ENCODE measurements at regions not wholly inside any gene's neighbourhood (a gene's known extent, or its start where the extent isn't known, plus 50 kb on each side); places are given as distances from the start of the nearest gene placed in this dataset.

DNA sequence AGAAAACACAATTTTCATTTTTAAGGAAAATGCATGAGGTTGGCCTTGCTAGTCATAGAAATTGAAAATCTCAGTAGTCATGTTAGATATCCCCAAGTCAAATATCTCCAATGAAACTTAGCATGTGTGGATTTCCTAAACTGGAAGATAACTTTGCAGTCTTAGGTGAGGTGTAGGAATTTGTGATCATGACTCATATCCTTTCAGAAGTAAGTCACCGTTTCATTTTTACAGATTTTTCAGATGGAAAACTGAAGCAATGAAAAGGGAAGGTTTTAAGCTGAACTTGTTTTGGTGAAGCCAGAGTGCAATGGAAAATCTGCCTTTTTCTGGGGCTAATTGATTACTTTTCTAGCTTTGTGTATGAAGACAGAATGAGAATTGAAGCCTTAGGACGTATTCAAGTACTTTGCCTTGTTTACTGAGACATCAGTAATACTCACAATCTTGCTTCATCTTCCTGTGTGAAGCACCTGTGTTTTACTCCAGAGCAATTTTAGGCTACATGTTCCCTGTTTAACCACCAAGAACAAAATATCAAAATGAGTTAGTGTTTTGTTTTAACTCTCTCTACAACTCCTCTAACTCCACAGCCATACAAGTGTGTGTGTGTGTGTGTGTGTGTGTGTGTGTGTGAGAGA is 1662.8 kb upstream of the ADGRL3 start:
- no peaks in the 10 kb centered on the region for H3K36me3 ChIP-seq (ENCODE audit: control insufficient read depth in 2 of 2, extremely low read depth in 1 of 2, insufficient read depth in 2 of 2, low read length in 2 of 2)
- FAIRE-seq (no peak), DNase-seq (ENCODE audit: low read depth, low spot score) (no peak)
- dilution Hi-C loops (cut with MboI; ENCODE audit: extremely low pct_ligation_motif_present, low sequenced_read_pairs) (no loop called here), intact Hi-C loops (cut with micrococcal nuclease) (no loop called here)
- H2AFZ ChIP-seq (ENCODE audit: low read depth, low read length) = no peak overlapping the region
- no peaks in the 10 kb centered on the region for H3K9me1 ChIP-seq (replicated peaks; ENCODE audit: control insufficient read depth, extremely low read depth, insufficient read depth, low read length)
- no peak overlapping the region for H3K9ac ChIP-seq (replicated peaks; ENCODE audit: extremely low read depth, insufficient read depth, low read length)
- H3K4me3 ChIP-seq (replicated peaks in 1 of 3; ENCODE audit: insufficient read depth in 1 of 3, low read depth in 1 of 3, low read length in 3 of 3) = no peak overlapping the region
- no peak overlapping the region for H3K4me2 ChIP-seq (ENCODE audit: insufficient read depth, low read length)
- no peaks in the 10 kb centered on the region for H3K27me3 ChIP-seq (ENCODE audit: control insufficient read depth in 2 of 2, insufficient read depth in 2 of 2, low read length in 2 of 2)
- no peak overlapping the region for H3K27ac ChIP-seq (ENCODE audit: insufficient read depth, low read depth, low read length)
- no TSS peak for BruUV-seq (replicated peaks)
- no peaks in the 10 kb centered on the region for H3K9me3 ChIP-seq (replicated peaks; ENCODE audit: control insufficient read depth, insufficient read depth, low read length)
- ChIA-PET POLR2A (no interaction called here), CTCF (no interaction called here)
- H4K20me1 ChIP-seq (replicated peaks; ENCODE audit: control insufficient read depth, extremely low read depth, insufficient read depth, low read length) = no peaks in the 10 kb centered on the region
- no peak for TF ChIP-seq POLR2A (IDR thresholded peaks at IDR 0.05; ENCODE audit: low read depth, low read length)
- TF ChIP-seq, protein P1, sequence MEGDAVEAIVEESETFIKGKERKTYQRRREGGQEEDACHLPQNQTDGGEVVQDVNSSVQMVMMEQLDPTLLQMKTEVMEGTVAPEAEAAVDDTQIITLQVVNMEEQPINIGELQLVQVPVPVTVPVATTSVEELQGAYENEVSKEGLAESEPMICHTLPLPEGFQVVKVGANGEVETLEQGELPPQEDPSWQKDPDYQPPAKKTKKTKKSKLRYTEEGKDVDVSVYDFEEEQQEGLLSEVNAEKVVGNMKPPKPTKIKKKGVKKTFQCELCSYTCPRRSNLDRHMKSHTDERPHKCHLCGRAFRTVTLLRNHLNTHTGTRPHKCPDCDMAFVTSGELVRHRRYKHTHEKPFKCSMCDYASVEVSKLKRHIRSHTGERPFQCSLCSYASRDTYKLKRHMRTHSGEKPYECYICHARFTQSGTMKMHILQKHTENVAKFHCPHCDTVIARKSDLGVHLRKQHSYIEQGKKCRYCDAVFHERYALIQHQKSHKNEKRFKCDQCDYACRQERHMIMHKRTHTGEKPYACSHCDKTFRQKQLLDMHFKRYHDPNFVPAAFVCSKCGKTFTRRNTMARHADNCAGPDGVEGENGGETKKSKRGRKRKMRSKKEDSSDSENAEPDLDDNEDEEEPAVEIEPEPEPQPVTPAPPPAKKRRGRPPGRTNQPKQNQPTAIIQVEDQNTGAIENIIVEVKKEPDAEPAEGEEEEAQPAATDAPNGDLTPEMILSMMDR (IDR thresholded peaks at IDR 0.05; ENCODE audit: extremely low read depth in 1 of 2, insufficient read depth in 1 of 2, low read depth in 1 of 2, low read length in 2 of 2) = no peak
- no peak for TF ChIP-seq EZH2 (IDR thresholded peaks at IDR 0.05; ENCODE audit: borderline replicate concordance, low read depth, low read length, severe bottlenecking)
- no peaks in the 10 kb centered on the region for H3K79me2 ChIP-seq (ENCODE audit: control insufficient read depth, insufficient read depth, low read length)
- no peaks in the 10 kb centered on the region for H3K4me1 ChIP-seq (ENCODE audit: control insufficient read depth, extremely low read depth, insufficient read depth, low read length)

DNA sequence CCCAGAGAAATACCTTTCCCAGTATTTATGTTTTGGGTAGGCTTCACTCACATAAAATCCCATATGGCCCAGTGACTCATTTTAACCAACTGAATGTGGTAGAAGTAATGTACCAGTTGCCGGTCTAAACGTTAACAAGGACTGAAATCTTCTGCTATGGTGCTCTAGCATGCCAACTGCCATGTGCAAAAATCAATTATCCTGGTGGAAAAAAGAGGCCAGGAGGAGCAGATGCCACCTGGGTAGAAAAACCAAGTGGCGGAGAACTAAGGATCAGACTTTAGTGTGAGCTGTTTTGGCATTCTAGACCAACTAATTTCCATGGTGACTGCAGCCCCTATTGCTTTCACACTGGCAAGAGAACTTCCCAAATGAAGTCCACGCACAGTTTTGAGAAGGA is 1660.7 kb upstream of the ADGRL3 start:
- ChIA-PET POLR2A (no interaction called here), CTCF (no interaction called here)
- DNase-seq (ENCODE audit: low read depth, low spot score) = no peak
- intact Hi-C loops (cut with micrococcal nuclease) (no loop called here), dilution Hi-C loops (cut with MboI; ENCODE audit: extremely low pct_ligation_motif_present, low sequenced_read_pairs) (no loop called here)
- Histone ChIP-seq H3K4me3 (replicated peaks in 1 of 3; ENCODE audit: insufficient read depth in 1 of 3, low read depth in 1 of 3, low read length in 3 of 3) (no peak overlapping the region), H3K36me3 (ENCODE audit: control insufficient read depth in 2 of 2, extremely low read depth in 1 of 2, insufficient read depth in 2 of 2, low read length in 2 of 2) (no peaks in the 10 kb centered on the region), H3K9me1 (replicated peaks; ENCODE audit: control insufficient read depth, extremely low read depth, insufficient read depth, low read length) (no peaks in the 10 kb centered on the region), H3K4me2 (ENCODE audit: insufficient read depth, low read length) (no peak overlapping the region), H3K9me3 (replicated peaks; ENCODE audit: control insufficient read depth, insufficient read depth, low read length) (no peaks in the 10 kb centered on the region), H3K27me3 (ENCODE audit: control insufficient read depth in 2 of 2, insufficient read depth in 2 of 2, low read length in 2 of 2) (no peaks in the 10 kb centered on the region), H2AFZ (ENCODE audit: low read depth, low read length) (no peak overlapping the region), H3K4me1 (ENCODE audit: control insufficient read depth, extremely low read depth, insufficient read depth, low read length) (no peaks in the 10 kb centered on the region), H3K9ac (replicated peaks; ENCODE audit: extremely low read depth, insufficient read depth, low read length) (no peak overlapping the region), H4K20me1 (replicated peaks; ENCODE audit: control insufficient read depth, extremely low read depth, insufficient read depth, low read length) (no peaks in the 10 kb centered on the region), H3K27ac (ENCODE audit: insufficient read depth, low read depth, low read length) (no peak overlapping the region), H3K79me2 (ENCODE audit: control insufficient read depth, insufficient read depth, low read length) (no peaks in the 10 kb centered on the region)
- FAIRE-seq = no peak
- BruUV-seq (replicated peaks) = no TSS peak
- TF ChIP-seq POLR2A (IDR thresholded peaks at IDR 0.05; ENCODE audit: low read depth, low read length) (no peak), FOS (IDR thresholded peaks at IDR 0.05; ENCODE audit: borderline replicate concordance, insufficient read depth, low read length) (no peak), MYC (IDR thresholded peaks at IDR 0.05; ENCODE audit: low read depth, low read length) (no peak)
- TF ChIP-seq, protein P2, sequence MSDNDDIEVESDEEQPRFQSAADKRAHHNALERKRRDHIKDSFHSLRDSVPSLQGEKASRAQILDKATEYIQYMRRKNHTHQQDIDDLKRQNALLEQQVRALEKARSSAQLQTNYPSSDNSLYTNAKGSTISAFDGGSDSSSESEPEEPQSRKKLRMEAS (IDR thresholded peaks at IDR 0.05; ENCODE audit: insufficient read depth, insufficient read length) = no peak
- TF ChIP-seq, protein P1 (IDR thresholded peaks at IDR 0.05; ENCODE audit: extremely low read depth in 1 of 2, insufficient read depth in 1 of 2, low read depth in 1 of 2, low read length in 2 of 2) = no peak
